Calu3 (cell line): ENCODE measurements at regions not wholly inside any gene's neighbourhood (a gene's known extent, or its start where the extent isn't known, plus 50 kb on each side); places are given as distances from the start of the nearest gene placed in this dataset.

ENCODE experiments used
- BruUV-seq: library from RNA; stranded (reverse); fragments of 400-500 nt; replicated peaks from 2 replicates; lab custom pipeline; 2021; lab: Mats Ljungman, UMichigan
- CTCF ChIA-PET: fragments of 300-600 bp; sonication (Branson Sonifier 250); formaldehyde crosslinking; loops from one replicate; lab custom pipeline; 2022; ENCODE audit warnings: antibody characterized with exemption; lab: Charles Lee
- DNase-seq: peaks from one replicate; pipeline ENCODE4 v3.0.0; 2022
- H3K27ac Mint-ChIP-seq: one replicate; pipeline ENCODE4 v1.8.0; 2022; ENCODE audit warnings: mixed read lengths; ENCODE audit not compliant: unreplicated experiment
- H3K27me3 Mint-ChIP-seq: one replicate; pipeline ENCODE4 v1.8.0; 2022; ENCODE audit warnings: mixed read lengths; ENCODE audit not compliant: unreplicated experiment
- H3K36me3 Mint-ChIP-seq: one replicate; pipeline ENCODE4 v1.8.0; 2022; ENCODE audit warnings: mild to moderate bottlenecking, moderate library complexity, mixed read lengths; ENCODE audit not compliant: insufficient read depth, unreplicated experiment
- H3K4me1 Mint-ChIP-seq: one replicate; pipeline ENCODE4 v1.8.0; 2022; ENCODE audit warnings: mild to moderate bottlenecking, low read depth, mixed read lengths; ENCODE audit not compliant: unreplicated experiment
- H3K4me3 Mint-ChIP-seq: one replicate; pipeline ENCODE4 v1.8.0; 2022; ENCODE audit warnings: mild to moderate bottlenecking, low read depth, moderate library complexity, mixed read lengths; ENCODE audit not compliant: unreplicated experiment
- H3K9me3 Mint-ChIP-seq: one replicate; pipeline ENCODE4 v1.8.0; 2022; ENCODE audit warnings: low read depth, mixed read lengths; ENCODE audit not compliant: unreplicated experiment
- CTCF ChIP-seq: fragments of 200-600 bp; IDR thresholded peaks from one replicate; pipeline ENCODE4 v1.8.0; 2022; ENCODE audit warnings: antibody characterized with exemption; ENCODE audit not compliant: unreplicated experiment
- intact Hi-C: fragments of 100-400 bp; cut with micrococcal nuclease; formaldehyde crosslinking; loops from one replicate; pipeline ENCODE4 v1.10.0; 2022; ENCODE audit not compliant: unreplicated experiment

DNA sequence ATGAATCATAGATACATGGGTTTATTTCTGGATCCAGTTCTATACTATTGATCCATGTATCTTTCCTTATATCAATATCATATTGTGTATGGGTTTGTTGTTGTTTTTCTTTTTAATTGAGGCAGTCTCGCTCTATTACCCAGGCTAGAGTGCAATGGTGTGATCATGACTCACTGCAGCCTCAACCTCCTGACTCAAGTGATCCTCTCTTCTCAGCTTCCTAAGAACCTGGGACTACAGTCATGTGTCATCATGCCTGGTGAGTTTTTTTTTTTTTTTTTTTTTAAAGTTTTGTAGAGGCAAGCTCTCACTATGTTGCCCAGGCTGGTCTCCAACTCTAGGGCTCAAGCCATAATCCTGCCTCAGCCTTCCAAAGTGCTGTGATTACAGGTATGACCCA lies 1589.4 kb upstream of the TENM4 start:
- no peaks in the 10 kb centered on the region for H3K27me3 Mint-ChIP-seq
- no peak for DNase-seq
- no peaks in the 10 kb centered on the region for H3K36me3 Mint-ChIP-seq
- BruUV-seq, result no TSS peak
- no peak for TF ChIP-seq CTCF
- CTCF ChIA-PET, result no interaction called here
- no peak overlapping the region for H3K27ac Mint-ChIP-seq
- H3K9me3 Mint-ChIP-seq, result peaks cover 2% of the 10 kb centered on the region
- no peak overlapping the region for H3K4me3 Mint-ChIP-seq
- H3K4me1 Mint-ChIP-seq, result no peaks in the 10 kb centered on the region
- intact Hi-C loops, result no loop called here

GRCh38 chr11:81026032-81026431 lies 1585.2 kb upstream of the TENM4 start:
- Mint-ChIP-seq H3K4me1 (no peaks in the 10 kb centered on the region), H3K27me3 (no peaks in the 10 kb centered on the region), H3K27ac (no peak overlapping the region), H3K36me3 (no peaks in the 10 kb centered on the region), H3K4me3 (no peak overlapping the region), H3K9me3 (peaks cover 2% of the 10 kb centered on the region)
- DNase-seq, result no peak
- no peak for TF ChIP-seq CTCF
- CTCF ChIA-PET, result no interaction called here
- intact Hi-C loops, result no loop called here
- no TSS peak for BruUV-seq

DNA sequence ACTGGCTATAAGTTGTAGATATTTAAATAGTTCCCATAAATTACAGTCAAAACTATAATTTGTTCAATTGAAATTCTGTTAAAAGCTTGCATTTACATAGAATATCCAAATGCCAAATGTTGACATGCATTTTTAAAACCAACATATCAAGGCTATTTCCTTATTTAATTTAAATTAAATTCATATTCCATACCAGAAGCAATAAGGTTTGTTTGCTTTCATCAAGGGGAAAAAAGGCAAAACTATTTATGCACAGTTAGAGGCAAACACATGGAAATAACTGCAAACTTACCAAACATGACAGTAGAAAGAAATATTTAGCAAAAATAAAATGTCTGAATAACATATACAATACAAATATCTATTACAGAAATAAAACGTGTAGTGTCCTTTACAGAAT lies 1581.2 kb upstream of the TENM4 start:
- intact Hi-C loops, result no loop called here
- BruUV-seq, result no TSS peak
- Mint-ChIP-seq H3K36me3 (no peaks in the 10 kb centered on the region), H3K4me3 (no peak overlapping the region), H3K27ac (no peak overlapping the region), H3K4me1 (no peaks in the 10 kb centered on the region), H3K27me3 (no peaks in the 10 kb centered on the region), H3K9me3 (no peaks in the 10 kb centered on the region)
- TF ChIP-seq CTCF, result no peak
- no peak for DNase-seq
- CTCF ChIA-PET, result no interaction called here

DNA sequence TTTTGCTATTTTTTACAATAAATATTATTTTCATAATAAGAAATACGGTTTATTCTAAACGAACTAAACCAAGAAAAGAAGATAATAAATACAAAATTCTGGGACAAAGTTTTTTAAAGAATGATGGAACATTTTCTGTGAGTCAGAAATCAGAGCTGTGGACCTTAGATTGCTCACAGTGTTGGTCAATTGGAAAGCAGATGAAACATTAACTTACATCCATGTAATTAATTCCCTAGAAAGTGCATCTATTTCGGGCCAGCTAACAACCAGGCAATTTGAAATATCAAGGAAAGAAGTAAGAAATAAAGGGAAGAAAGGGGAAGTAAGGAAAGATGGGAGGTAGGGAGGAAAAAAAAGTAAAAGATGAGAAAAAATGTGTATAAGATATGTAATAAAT lies 1569.8 kb upstream of the TENM4 start:
- BruUV-seq, result no TSS peak
- no peak for TF ChIP-seq CTCF
- H3K27ac Mint-ChIP-seq, result no peak overlapping the region
- intact Hi-C loops, result no loop called here
- H3K27me3 Mint-ChIP-seq, result no peaks in the 10 kb centered on the region
- H3K4me3 Mint-ChIP-seq, result no peak overlapping the region
- CTCF ChIA-PET, result no interaction called here
- no peaks in the 10 kb centered on the region for H3K9me3 Mint-ChIP-seq
- no peak for DNase-seq
- H3K36me3 Mint-ChIP-seq, result no peaks in the 10 kb centered on the region
- no peaks in the 10 kb centered on the region for H3K4me1 Mint-ChIP-seq
